ENCODE measurements at regions not wholly inside any gene's neighbourhood (a gene's known extent, or its start where the extent isn't known, plus 50 kb on each side); places are given as distances from the start of the nearest gene placed in this dataset.

GRCh38 chr4:15349531-15349935, 78.3 kb upstream of the C1QTNF7 start:
- TF ChIP-seq CTCF (conservative IDR thresholded peaks at IDR 0.05; ENCODE audit: low read length) (no peak), EZH2phosphoT487 (IDR thresholded peaks at IDR 0.05; ENCODE audit: borderline replicate concordance) (no peak)
